HG02973 (cell line): ENCODE measurements at regions not wholly inside any gene's neighbourhood (a gene's known extent, or its start where the extent isn't known, plus 50 kb on each side); places are given as distances from the start of the nearest gene placed in this dataset.
"Not testable (repeated sequence)": the region's sequence is repeated elsewhere in the genome, so short reads cannot be mapped to it uniquely, and the experiment has no call there.

Experiments used
- ATAC-seq: cut with Tn5 transposase; IDR thresholded peaks from one replicate; pipeline ENCODE4 v1.9.1; 2021; ENCODE audit warnings: moderate library complexity; ENCODE audit not compliant: unreplicated experiment

GRCh38 chr9:33690143-33690933, 105.0 kb upstream of the PRSS3 start:
- no peak for ATAC-seq

DNA sequence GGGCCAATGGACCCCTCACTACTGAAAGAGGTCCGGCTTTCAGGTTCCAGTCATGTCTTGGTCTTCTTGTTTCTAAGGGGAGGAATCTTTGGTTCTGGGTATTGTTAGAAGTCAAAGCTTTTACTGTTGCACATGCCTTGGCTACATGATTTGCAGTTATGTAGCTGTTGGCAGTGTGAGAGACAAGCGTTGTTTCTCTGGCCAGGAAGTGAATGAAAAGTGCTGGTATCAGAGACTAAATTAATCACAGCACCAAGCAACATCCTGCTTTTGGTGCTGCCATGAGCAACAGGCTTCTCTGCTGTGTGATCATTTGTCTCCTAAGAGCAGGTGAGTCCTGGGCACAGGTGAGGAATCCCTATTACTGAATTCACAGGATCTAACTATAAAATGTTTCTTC, 100.1 kb upstream of the PRSS3 start:
- no peak for ATAC-seq

- no peak for ATAC-seq
These were observed 99.5 kb upstream of the PRSS3 start for GRCh38 chr9:33695856-33696255.

DNA sequence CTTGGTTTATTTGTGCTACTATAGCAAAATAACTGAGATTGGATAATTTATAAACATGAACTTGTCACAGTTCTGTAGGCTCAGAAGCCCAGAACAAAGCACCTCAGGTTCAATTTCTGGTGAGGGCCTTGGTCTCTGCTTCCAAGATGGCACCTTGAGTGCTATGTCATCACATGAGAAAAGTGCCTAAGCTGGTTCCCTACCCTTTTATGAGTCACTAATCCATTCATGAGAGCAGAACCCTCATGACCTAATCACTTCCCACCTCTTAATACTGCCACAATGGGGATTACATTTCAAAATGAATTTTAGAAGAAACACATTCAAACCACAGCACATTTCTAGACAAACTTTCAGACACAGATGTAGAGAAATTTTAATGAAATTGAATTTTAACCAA, 98.2 kb upstream of the PRSS3 start:
- ATAC-seq = no peak

GRCh38 chr9:33698267-33698666, 97.1 kb upstream of the PRSS3 start:
- no peak for ATAC-seq

DNA sequence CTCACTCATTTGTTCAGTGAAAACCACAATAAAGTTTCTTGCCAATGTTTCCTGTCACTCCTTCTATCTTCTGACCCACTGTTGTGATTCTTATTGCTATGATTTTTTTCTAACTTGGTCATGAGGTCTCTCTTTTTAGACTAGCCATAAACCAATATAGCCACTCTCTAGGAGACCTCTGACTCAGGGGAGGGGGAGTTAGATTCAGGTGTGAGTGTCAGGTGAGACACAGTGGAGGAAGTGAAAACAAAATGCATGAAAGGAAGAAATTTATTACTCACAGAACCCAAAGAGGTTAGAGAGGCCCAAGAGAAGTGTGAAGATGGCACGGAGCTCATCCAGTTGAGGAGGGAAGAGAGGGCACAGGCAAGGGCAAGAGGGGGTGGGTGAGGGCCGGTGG, 94.4 kb upstream of the PRSS3 start:
- not testable (repeated sequence) for ATAC-seq

DNA sequence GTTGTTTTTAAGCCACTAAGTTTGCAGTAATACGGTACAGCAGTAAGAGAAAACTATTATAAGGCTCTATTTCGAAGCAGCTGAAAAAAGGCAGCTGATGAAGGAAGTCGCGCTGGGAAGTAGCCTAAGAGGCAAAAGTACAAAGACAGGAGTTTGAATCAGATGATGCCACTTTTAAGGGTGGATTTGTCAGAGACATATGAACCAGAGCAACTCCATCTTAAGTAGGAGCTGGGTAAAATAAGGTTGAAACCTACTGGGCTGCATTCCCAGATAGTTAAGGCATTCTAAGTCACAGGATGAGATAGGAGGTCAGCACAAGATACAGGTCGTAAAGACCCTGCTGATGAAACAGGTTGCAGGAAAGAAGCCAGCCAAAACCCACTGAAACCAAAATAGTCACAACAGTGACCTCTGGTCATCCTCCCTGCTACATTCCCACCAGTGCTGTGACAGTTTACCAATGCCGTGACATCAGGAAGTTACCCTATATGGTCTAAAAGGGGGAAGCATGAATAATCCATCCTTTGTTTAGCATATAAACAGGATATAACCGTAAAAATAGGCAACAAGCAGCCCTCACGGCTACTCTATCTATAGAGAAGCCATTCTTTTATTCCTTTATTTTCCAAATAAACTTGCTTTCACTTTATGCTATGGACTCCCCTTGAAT, 91.8 kb upstream of the PRSS3 start:
- ATAC-seq = no peak

DNA sequence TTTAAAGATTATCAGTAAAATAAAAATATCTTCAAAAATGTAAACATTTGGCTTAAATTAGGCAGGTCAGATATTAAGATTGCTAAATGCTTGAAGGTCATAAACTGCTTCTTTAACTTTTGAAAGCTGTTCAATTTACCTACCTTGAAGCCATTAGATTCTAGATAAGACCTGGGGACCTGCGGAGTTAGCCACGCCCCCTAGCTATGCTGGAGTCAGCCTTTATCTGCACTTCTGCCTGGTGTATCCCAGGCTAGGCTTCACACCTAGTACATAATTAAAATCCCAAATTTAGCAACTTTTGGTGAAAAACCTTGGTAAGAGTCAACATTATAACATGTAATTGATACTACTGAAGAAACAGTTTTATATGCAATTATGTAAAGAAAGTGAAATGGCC, 89.9 kb upstream of the PRSS3 start:
- ATAC-seq = not testable (repeated sequence)

DNA sequence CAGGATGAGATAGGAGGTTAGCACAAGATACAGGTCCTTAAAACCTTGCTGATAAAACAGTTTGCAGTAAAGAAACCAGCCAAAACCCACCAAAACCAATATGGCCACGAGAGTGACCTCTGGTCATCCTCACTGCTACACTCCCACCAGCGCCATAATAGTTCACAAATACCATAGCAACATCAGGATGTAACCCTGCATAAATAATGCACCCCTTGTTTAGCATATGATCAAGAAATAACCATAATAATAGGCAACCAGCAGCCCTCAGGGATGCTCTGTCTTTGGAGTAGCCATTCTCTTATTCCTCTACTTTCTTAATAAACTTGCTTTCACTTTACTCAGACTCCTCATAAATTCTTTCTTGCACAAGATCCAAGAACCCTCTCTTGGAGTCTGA, 86.9 kb upstream of the PRSS3 start:
- no peak for ATAC-seq

- no peak for ATAC-seq
These were observed 86.1 kb upstream of the PRSS3 start for GRCh38 chr9:33709269-33709668.

DNA sequence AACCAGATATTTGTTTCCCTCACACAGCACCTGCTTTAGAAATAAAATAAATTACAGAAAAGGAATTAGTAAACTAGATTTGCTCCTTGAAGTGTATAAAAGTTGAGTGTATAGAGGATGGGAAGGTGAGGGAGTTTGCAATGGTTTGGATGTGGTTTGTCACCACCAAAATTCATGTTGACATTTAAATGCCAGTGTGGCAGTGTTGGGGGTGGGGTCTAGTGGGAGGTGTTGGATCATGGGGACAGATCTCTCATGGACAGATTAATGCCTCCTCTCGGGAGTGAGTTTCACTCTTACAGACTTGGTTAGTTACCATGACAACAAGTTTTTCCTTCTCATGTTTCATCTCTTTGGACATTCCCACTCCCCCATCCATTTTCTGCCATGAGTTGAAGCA, 83.9 kb upstream of the PRSS3 start:
- ATAC-seq = not testable (repeated sequence)

DNA sequence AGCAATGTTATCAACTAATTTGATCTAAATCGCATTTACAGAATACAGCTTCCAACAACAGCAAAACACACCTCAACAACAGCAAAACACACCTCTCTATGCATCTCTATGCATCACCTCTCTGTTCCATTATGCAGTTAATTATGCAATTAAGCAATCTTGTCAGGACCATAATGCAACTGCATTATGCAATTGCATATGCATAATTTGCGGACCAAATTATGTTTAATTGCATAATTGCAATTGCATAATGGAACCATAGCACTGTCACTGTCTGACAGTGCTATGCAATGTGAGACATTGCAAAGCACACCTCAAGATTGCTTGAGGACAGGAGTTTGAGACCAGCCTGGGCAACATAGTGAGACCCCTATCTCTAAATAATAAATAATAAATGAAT, 80.4 kb upstream of the PRSS3 start:
- ATAC-seq = no peak

DNA sequence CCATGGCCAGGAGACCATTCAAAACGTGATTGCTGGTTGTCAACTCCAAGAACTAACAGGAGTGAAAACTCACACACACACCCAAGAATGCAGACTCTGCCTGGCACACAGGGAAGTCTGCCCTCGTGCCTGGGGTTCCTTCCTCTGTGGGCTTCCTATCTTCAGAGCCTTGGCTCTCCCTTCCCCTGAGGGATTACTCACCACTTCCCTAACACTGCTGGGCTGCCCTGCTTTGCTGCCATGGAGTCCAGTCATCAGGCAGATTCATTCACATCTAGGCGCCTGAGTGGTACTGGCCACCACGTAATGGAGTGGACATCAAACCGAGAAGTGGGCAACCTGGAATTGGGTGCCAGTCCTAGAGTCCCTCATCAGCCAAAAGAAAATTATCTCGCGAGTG, 76.4 kb upstream of the PRSS3 start:
- no peak for ATAC-seq

DNA sequence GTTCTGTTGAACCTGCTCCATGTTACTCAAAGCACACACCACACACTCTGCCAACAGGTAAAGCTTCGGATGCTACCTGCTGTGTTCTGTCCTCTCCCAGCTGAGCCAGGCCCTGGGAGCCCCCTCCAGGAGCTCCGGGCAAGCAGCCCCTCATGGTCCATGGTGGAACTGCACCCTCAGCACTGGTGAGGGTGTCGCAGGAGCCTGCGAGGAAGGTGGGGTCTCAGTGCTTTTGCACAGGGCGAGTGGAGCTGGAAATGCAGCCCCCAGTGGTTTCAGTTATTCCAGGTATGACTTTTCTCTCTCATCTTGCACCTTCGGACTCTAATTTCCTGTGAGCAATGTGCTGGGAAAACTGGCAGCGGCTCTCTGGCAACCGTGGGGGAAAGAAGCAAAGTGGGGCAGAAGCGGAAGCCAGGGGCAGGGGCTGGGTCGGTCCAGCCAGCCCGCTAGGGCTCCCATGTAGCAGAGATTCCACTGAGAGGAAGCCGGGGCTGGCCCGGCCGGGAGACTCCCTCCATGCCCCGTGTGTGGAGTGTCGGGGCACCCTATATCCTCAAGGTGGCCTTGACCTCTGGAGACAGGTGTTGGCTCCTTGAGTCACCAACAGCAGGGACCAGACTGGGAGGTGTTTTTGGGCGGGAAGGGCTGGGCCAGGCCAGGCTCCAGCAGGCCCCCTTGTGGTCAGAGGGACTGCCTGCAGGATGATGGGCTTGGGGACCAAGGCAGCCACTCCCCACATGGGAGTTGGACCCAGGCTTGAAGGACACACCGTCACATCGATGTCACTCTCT, 75.6 kb upstream of the PRSS3 start:
- peak; percentile 51 for ATAC-seq

- peak; percentile 56 for ATAC-seq
These were observed 73.5 kb upstream of the PRSS3 start for GRCh38 chr9:33721674-33722358.

- no peak for ATAC-seq
These were observed 73.0 kb upstream of the PRSS3 start for GRCh38 chr9:33722359-33722675.

- ATAC-seq = no peak
These were observed 66.7 kb upstream of the PRSS3 start for GRCh38 chr9:33728613-33729012.

DNA sequence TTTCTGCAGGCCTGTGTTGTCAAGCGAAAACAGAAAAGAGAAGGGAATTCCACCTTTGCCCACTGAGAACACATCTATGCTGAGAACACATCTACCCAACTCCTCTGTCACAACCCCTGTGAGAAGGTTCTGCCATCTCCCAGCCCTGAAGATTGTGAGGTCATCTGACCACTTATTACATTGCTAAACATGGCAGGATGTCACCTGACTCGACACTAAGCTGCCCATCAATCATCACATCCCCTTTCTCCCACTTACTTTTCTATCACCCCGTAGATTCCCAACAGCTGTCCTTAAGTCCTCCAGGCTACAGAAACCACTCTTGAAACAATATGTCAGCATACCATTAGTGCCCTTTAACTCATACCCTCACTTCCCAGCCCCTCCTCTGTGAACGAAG, 64.2 kb upstream of the PRSS3 start:
- ATAC-seq = no peak

GRCh38 chr9:33731625-33732024, 63.7 kb upstream of the PRSS3 start:
- ATAC-seq = no peak

DNA sequence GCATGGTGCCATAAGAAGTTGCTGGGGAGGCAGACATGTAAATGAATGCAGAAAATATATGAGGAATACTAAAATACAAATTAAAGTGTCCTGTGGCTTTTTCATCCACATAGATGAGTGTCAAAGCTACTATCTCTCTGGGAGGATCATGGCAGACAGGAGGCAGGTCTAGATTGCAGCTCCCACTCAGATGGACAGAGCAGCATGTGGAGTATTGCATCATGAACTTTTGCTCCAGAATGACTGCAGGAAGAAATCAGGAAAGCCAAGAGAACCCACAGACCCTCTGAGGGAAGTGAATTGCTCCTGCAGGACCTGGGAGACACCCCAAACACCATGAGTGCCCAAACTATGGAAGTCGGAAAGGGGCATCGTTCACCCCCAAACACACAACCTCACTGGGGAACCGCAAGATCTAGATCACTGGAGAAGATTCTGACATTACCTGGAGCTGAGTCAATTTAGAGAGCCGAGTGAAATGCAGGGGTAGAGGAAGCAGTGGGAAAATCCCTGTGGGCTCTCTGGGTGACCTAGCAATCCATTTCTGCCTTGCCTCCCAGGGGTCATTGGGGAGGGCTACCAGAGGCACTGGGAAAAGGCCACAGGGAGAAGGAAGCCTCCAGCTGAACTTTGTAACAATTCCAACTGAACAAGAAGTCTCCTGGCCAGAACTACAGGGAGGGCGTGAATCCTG, 61.0 kb upstream of the PRSS3 start:
- ATAC-seq = not testable (repeated sequence)
